Neural cell (in vitro differentiated cells): ENCODE measurements at regions not wholly inside any gene's neighbourhood (a gene's known extent, or its start where the extent isn't known, plus 50 kb on each side); places are given as distances from the start of the nearest gene placed in this dataset.

Source experiments
- CTCF ChIP-seq: fragments of 450-650 bp; IDR thresholded peaks from 2 replicates; pipeline ENCODE4 v1.5.1; 2014; ENCODE audit warnings: antibody characterized with exemption, mild to moderate bottlenecking, moderate library complexity; ENCODE audit not compliant: poor library complexity, severe bottlenecking
- EZH2 ChIP-seq: fragments of 200-600, 300-800 bp; shearing (Covaris generic), sonication (generic); IDR thresholded peaks from 2 replicates; pipeline ENCODE4 v1.6.1; 2014; ENCODE audit warnings: antibody characterized with exemption, low read length, borderline replicate concordance, mild to moderate bottlenecking; ENCODE audit not compliant: insufficient read depth, poor library complexity, severe bottlenecking
- MXI1 ChIP-seq: fragments of 450-650 bp; conservative IDR thresholded peaks from 2 replicates; pipeline ENCODE4 v1.6.1; 2014; ENCODE audit warnings: antibody characterized with exemption, mild to moderate bottlenecking; ENCODE audit not compliant: poor library complexity, severe bottlenecking

- TF ChIP-seq CTCF (no peak), EZH2 (no peak), MXI1 (no peak)
These were observed 874.1 kb downstream of the GRM8 start for GRCh38 chr7:126378642-126379041.
